ENCODE measurements at regions not wholly inside any gene's neighbourhood (a gene's known extent, or its start where the extent isn't known, plus 50 kb on each side); places are given as distances from the start of the nearest gene placed in this dataset.
"Not testable (repeated sequence)": the region's sequence is repeated elsewhere in the genome, so short reads cannot be mapped to it uniquely, and the experiment has no call there.

- no peak for DNase-seq (ENCODE audit: low read depth in 4 of 4, low spot score in 3 of 4)
These were observed 119.8 kb upstream of the SPAG17 start for GRCh38 chr1:118304722-118305359.

GRCh38 chr1:118303534-118303933 is 118.5 kb upstream of the SPAG17 start:
- no peak for DNase-seq (ENCODE audit: low read depth in 4 of 4, low spot score in 3 of 4)

DNA sequence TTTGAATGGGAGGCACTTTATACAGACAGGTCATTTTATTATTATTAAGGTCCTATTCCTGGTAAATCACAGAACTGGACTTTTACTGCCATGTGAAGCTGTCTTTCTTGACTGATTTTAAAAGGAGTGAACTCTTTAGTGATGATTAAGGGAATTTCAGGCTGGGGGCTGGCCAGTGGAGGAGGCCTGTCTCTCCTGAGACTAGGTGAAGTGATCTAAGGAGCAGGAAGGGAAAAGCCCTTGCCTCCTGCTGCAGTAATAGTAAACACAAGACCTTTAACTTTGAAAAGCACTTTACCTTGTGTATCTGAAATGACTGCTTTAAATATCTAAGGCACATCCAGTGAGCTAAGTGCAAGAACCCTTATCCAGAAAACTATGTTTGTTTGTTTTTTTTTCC is 118.0 kb upstream of the SPAG17 start:
- no peak for DNase-seq (ENCODE audit: low read depth in 4 of 4, low spot score in 3 of 4)

GRCh38 chr1:118302145-118302544 is 117.1 kb upstream of the SPAG17 start:
- DNase-seq (ENCODE audit: low read depth in 4 of 4, low spot score in 3 of 4), result no peak

DNA sequence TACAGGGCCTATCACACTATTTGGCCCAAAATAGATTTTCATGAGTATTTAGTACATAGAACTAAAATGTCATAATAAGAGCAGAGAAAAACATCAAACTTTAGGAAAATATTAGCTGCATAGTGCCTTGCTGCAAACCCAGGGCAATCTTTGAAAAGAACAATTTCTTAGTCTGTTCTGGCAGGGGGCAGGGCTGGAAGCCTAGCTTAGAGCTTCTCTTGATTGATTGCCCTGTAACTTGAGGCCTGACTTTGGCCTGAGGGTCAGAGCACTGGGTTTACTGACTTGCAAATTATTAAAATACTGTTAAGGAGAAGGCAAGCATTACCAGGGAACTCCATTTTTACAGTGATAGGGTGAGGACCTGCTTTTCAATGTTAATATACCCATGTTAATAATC is 115.8 kb upstream of the SPAG17 start:
- DNase-seq (ENCODE audit: low read depth in 4 of 4, low spot score in 3 of 4), result no peak

- no peak for DNase-seq (ENCODE audit: low read depth in 4 of 4, low spot score in 3 of 4)
These were observed 113.4 kb upstream of the SPAG17 start for GRCh38 chr1:118298397-118298796.

GRCh38 chr1:118297521-118297920 is 112.5 kb upstream of the SPAG17 start:
- no peak for DNase-seq (ENCODE audit: low read depth in 4 of 4, low spot score in 3 of 4)

DNA sequence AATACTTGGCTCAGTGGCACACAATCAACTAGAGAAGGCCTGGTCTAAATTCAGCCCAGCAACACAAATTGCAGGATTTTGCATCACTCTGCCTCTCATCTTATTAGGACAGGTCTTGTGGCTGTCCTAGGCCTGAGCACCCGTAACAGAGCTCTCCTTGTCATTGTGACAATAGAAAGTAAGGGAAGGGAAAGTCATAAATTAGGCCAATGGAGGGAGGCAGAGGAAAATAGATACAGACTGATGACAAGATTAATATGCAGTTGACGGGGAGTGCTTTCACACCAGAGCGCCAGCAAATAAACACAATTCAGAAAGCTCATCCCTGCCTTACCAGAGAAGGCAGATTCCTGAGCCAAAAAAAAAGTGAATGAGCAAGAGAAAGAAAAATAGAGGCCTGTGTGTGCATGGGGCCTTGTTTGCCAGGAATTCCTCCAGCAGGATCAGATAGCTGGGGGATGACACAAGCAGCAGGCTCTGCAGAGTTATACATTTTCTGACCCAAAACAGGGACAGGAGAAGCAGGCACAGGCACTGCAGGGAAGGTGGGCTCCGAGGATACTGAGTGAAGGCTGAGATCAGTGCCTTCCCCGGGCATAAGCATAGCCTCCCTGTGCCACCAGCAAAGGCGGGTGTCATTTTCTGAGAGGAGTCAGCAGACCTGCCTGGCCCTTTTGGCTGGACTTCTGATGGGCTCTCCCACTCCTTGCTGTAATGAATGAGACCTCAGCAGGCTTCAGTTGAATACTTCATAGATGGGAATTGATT is 110.0 kb upstream of the SPAG17 start:
- DNase-seq (ENCODE audit: low read depth in 4 of 4, low spot score in 3 of 4), result no peak

GRCh38 chr1:118291661-118292060 is 106.6 kb upstream of the SPAG17 start:
- no peak for DNase-seq (ENCODE audit: low read depth in 4 of 4, low spot score in 3 of 4)

DNA sequence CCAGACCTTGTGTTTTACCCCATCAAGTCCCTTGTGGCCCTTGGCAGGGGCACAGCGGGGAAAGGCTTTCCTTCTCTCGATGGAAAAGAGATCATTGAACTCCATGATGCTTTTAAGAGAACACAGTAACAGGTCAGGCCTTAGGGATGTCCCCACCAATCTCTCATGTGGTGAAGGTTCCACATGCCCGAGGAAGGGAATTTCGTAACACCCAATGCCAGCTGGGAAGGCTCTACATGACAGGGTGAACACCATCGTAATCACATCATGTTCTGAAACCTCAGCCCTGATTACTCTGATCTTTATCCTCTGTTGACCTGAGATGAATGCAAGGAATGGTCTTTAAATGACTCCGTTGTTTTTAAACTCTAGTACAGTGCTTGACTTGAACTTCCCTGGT is 105.5 kb upstream of the SPAG17 start:
- no peak for DNase-seq (ENCODE audit: low read depth in 4 of 4, low spot score in 3 of 4)

DNA sequence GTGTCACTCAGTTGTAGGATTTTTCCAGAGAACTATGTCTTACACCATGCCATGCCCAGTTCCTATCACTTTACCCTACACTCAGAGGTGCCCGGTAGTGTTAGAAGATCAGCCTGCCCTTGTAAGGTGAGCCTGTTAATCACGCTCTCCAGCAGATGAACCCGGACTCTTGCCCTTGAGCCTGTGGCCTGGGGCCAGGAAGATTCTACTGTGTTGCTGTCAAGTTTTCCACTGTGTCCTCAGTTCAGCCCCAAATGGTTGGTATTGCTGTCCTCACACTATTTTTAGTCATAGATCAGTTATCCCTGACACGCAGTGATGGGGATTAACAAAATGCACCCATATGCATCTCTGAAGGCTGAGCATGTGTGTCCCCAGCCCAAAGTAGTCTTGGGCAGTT is 105.0 kb upstream of the SPAG17 start:
- no peak for DNase-seq (ENCODE audit: low read depth in 4 of 4, low spot score in 3 of 4)

DNA sequence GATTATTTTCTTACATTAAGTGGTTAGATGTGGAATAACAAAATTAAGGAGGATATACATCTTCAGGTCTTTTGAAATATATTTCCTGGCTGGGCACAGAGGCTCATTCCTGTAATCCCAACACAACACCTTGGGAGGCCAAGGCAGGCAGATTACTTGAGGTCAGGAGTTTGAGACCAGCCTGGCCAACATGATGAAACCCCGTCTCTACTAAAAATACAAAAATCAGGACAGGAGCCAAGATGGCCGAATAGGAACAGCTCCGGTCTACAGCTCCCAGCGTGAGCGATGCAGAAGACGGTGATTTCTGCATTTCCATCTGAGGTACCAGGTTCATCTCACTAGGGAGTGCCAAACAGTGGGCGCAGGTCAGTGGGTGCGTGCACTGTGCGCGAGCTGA is 95.6 kb upstream of the SPAG17 start:
- DNase-seq (ENCODE audit: low read depth in 4 of 4, low spot score in 3 of 4), result not testable (repeated sequence)

GRCh38 chr1:118275472-118276115 is 90.6 kb upstream of the SPAG17 start:
- DNase-seq (ENCODE audit: low read depth in 4 of 4, low spot score in 3 of 4), result no peak

DNA sequence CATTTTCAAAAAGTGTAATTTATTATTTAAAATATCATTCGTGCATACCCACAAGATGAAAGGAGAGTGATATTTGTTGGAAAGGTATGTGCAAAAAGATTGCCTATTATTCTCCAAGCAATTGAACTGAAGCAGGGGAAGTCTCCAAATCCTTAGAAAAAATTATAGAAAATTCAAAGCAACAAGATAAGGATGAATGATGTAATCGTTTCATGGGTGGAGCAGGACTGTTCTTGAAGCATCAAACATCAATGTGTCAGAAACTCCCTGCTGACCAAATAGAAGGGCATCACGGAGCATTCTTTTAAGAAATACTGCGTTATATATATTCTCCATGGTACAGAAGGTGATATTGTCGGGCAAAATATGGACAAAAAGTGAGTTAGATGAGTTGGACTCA is 87.9 kb upstream of the SPAG17 start:
- DNase-seq (ENCODE audit: low read depth in 4 of 4, low spot score in 3 of 4), result no peak

DNA sequence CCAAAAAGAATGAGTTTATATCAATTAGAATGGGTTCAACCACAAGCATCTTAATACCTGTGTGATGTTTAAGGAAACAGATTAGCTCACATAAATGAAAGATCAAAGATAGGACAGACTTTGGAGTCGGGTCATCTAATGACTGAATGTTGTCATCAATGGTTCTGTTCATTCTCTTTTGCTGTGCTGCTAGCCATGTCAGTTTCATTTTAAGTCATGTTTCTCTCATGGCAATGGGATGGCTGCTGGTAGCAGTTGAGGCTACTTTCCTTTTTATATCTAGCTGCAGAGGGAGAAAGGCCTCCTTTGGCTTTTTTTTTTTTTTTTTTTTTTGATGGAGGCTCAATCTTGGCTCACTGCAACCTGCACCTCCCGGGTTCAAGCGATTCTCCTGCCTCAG is 86.9 kb upstream of the SPAG17 start:
- no peak for DNase-seq (ENCODE audit: low read depth in 4 of 4, low spot score in 3 of 4)

GRCh38 chr1:118269598-118269997 is 84.6 kb upstream of the SPAG17 start:
- DNase-seq (ENCODE audit: low read depth in 4 of 4, low spot score in 3 of 4), result no peak

DNA sequence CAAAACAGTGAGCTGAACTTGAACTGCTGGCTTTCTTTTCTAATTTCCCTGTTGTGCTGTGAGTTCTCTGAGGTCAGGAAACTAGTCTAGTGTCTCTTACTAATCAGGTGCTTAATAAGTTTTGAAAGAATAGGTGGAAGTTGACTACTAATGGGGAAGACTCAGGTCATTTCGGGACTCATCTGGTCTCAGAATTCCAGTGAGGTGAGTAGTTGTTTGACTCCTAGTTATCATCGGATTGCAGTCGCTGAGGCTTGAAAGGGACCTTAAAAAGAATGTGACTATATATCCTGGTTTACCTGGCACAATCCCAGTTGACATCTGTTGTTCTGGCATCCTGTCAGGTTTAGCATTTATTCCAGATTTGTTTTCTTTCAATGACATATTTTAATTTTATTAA is 81.4 kb upstream of the SPAG17 start:
- no peak for DNase-seq (ENCODE audit: low read depth in 4 of 4, low spot score in 3 of 4)

- DNase-seq (ENCODE audit: low read depth in 4 of 4, low spot score in 3 of 4), result no peak
These were observed 79.3 kb upstream of the SPAG17 start for GRCh38 chr1:118264343-118264742.

- no peak for DNase-seq (ENCODE audit: low read depth in 4 of 4, low spot score in 3 of 4)
These were observed 77.8 kb upstream of the SPAG17 start for GRCh38 chr1:118262865-118263264.

GRCh38 chr1:118258975-118259374 is 73.9 kb upstream of the SPAG17 start:
- DNase-seq (ENCODE audit: low read depth in 4 of 4, low spot score in 3 of 4), result no peak

DNA sequence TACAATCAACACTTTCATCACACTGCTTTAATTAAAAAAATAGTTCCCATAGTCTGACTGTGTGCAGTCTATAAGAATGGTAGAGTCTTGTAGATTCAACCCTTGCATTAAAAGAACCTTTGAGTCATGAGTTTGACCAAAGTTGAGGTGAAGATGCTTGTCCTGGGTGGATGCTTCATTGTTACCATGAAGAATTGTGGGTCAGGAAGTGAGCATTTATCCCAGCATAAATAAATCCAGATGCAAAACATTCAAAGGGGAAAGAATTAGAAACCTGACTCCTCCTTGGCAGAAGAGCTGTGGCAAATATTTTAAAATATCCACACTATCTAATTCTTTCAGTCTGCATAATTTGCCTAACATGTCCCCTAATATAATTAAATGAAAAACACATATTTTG is 72.9 kb upstream of the SPAG17 start:
- no peak for DNase-seq (ENCODE audit: low read depth in 4 of 4, low spot score in 3 of 4)
